ENCODE measurements at regions not wholly inside any gene's neighbourhood (a gene's known extent, or its start where the extent isn't known, plus 50 kb on each side); places are given as distances from the start of the nearest gene placed in this dataset.

DNA sequence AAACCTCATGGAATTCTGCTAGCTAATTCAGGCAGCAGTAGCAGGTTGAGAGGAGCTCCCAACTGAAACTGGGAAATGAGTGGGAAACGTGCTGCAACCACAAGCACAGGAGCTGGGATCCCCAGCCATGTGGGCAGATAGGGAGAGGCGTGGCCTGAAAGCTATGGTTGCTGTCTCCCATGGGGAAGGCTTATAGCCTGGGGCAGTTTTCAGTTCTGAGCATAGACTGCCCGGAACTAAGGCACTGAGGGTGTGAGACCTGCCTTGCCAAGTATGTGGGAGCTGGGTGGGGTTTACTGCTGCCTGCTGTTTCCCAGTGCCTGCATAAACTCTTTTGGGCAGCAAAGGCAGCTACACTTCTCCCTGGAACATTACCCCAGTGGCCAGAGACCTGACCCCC, 229.5 kb downstream of the TUSC7 start:
- DNase-seq = no peak

DNA sequence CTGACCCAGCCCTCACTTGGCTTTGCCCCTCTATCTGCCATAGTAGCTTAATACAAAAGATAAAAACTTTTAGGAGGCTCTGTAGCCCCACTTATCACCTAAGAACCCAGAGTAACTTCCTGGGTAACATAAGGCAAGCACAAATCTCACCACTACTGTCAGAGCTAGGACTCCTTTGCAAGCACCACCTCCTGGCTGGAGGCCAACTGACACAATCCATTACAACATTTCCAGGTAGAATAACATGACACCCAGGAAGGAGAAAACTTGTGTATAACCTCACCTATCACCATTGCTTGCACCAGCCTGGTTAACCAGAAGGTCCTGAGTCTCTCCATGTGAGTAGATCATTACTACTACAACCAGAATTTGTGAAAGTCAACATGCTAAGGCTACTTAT, 230.0 kb downstream of the TUSC7 start:
- DNase-seq = no peak

DNA sequence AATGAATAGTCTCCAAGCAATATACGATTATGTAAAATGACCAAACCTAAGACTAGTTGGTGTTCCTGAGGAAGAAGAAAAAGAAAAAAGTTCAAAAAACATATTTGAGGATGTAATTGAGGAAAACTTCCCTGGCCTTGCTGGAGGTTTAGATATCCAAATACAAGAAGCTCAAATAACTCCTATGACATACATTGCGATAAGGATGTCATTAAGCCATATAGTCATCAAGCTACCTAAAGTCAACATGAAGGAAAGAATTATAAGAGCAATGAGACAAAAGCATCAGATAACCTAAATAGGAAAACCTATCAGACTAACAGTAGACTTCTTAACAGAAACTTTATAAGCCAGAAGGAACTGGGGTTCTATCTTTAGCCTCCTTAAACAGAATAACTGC, 231.1 kb downstream of the TUSC7 start:
- no peak for DNase-seq

DNA sequence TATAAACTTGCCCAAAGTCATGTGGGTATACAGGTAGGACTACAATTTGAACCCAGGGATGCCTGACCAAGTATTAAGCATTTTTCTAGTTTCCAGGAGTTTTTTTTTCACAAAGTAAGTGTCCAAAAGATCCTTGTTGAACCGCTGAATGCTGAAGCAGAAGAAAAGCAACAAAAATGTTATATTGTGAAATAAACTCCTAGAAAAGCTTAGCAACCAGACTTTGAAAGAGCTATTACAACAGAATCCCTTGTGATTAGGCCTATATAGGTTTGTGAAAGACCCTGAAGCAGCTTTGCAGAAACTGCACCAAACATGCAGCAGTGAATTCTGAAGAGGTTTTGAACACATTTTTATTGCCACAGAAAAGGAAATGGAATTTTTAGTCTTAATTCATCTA, 236.8 kb downstream of the TUSC7 start:
- no peak for DNase-seq

DNA sequence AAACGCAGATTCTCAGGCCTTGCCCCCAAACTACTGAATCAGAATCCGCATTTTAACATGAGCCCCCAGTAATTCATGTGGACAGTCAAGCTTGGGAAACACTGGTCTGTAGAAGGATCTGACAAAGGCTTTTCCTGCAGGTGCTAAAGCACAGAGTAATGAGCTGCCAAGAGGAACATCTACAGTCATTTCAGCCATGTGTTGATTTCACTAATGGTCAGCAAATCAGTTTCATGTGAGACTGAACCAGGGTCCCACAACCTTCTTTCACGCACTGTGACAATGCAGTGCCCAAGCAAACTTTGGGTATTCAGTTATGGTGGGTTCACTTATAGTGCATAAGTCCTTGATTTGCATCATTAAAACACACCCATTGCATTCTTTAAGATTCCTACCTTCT, 237.6 kb downstream of the TUSC7 start:
- no peak for DNase-seq

DNA sequence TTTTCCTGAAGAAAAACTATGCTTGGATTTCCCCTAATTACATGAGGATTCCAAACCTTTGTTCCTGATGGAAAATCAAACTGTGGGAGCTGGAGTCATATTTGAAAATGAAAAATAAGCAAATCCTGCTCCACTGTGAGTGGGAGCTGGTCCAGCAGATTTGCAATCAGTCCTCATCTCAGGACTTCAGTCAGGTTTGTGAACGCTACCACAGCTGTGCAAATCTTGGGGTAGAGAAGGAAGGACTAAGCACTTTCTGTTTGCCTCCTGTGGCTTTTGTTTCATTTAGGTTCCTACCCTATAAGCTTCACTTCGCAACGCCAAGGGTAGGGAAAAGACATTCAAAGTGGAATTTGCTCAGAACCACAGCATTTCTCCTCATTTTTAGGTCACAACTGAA, 238.2 kb downstream of the TUSC7 start:
- no peak for DNase-seq

DNA sequence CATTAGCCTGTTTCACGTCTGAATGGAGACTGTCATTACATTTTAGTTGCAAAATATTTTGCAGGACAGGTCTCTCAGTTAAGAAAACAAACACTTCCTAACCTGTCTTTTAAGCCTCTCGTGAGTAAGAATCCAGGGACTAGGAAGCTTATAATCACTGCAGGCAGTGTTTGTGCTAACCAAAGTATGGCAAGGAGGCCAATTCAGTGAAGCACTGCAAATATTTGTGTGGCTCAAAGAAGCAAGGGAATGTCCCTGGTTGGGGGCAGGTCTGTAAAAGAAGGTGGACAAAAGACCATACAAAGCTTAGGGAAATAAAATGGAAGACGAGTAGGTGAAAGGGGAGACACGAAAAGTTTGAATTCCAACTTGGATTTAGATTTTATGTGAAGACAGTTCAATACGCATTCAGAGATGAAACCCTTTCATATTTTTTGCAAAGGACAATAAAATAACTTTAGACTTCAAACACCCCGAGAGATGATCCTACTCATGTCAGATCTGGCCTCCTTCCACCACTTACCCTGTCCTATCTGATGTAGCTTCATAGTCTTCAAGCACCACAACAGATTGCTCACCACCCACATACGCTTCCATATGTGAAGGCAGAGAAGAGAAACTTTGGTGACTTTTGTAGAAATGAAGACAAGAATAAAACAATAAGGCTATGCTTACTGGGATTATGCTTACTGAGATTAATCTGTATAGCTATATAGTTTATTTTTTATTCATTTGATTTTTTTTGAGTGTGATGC, 240.9 kb downstream of the TUSC7 start:
- DNase-seq = no peak

DNA sequence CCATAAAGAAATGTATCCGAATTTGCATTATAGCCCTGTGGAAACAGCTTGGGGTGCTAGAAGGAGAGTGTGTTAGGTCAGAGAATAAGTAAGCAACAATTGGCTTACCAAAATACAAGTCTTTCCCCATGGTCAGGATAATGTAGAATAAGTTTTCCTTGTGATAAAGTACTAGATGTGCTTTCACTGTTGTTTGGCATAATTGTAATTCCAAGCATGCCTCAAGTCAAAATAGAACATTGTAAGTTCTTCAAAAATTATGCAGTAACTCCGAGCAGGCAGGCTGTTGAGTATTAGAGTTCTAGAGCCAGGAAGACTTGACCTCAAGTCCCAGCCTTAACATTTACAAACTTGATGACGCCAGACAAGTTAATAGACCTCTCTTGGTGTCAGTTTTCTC, 242.0 kb downstream of the TUSC7 start:
- DNase-seq = no peak

DNA sequence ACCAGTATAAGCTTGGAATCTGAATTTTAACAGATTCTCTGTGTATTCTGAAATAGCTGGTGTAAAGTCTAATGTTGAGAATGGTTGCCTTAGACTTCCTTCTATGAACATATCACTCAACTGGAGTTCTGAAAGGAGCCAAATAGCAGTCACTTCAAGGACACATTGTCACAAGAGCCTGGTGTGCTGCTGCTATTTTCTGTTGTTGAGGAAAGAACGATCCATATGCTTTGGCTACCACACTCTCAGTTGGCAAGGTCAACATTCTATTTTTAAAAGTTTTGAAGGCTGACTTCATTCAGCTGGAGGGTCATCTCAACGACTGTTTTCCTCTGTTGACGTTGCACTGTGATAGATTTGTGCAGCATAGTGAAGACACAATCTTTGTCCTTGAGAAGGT, 248.7 kb downstream of the TUSC7 start:
- no peak for DNase-seq

DNA sequence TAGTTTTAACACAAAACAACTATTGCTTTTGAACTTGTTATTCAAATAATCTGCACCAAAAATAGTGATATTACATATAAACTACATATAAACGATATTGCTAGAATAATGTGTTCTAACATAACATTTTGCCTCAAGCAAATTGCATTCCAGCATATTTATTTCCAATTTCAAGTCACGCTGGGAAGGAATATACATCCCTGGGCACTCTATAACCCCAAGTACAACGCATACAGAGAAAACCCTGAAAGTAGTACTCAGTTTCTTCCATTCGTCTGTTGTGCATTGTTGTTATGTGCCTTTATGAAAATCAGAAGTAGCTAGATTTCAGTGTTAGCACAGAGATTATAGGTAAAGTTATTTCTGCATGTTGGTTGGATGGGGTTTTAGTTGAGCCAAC, 251.5 kb downstream of the TUSC7 start:
- no peak for DNase-seq

DNA sequence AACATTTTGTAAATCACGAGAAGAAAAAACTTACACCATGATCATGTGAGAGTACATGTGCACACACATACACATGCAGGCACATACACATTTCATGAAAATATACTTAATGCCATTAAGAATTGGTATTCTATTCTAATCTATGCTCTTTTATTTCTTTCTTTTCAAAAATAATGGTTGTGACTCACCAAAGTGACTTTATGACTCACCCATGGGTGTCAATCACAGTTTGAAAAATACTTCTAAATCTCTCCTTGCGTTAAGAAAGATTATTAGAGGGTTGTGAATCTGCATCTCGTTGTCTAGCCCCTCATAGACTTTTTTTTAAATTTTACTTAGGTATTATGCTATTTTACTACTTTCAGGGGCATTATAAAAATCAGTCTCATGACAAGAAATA, 254.2 kb downstream of the TUSC7 start:
- DNase-seq = no peak

DNA sequence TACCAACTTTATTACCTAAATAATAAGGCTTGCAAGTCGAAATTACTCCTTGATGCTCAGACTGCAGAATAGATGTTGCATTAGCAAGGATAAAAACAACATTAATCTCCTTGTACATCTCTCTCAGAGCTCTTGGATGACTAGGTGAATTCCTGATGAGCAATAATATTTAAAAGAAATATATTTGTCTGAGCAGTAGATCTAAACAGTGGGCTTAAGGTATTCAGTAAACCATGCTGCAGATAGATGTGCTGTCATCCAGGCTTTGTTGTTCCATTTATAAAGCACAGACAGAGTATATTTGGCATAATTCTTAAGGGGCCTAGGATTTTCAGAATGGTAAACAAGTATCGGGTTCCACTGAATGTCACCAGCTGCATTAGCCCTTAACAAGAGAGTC, 257.1 kb downstream of the TUSC7 start:
- DNase-seq = no peak

DNA sequence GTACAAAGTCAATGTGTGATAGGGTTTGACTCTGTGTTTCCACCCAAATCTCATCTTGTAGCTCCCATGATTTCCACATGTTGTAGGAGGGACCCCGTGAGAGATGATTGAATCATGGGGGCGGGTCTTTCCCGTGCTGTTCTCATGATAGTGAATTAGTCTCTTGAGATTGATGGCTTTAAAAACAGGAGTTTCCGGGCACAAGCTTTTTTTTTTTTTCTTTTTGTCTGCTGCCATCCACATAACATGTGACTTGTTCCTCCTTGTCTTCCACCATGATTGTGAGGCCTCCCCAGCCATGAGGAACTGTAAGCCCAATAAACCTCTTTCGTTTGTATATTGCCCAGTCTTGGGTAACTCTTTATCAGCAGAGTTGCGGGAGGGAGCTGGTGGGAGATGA, 259.6 kb downstream of the TUSC7 start:
- no peak for DNase-seq

DNA sequence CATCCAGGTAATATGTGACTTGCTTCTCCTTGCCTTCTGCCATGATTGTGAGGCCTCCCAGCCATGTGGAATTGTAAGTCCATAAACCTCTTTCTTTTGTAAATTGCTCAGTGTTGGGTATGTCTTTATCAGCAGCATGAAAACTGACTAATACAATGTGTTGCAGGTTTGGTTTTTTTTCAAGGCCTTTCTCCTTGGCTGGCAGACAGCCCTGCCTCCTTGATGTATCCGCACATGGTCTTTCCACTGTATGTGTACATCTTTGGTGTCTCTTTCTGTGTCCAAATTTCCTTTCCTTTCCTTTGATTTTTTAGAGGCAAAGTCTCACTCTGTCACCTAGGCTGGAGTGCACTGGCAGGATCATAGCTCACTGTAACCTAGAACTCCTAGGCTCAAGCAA, 260.1 kb downstream of the TUSC7 start:
- DNase-seq = no peak

DNA sequence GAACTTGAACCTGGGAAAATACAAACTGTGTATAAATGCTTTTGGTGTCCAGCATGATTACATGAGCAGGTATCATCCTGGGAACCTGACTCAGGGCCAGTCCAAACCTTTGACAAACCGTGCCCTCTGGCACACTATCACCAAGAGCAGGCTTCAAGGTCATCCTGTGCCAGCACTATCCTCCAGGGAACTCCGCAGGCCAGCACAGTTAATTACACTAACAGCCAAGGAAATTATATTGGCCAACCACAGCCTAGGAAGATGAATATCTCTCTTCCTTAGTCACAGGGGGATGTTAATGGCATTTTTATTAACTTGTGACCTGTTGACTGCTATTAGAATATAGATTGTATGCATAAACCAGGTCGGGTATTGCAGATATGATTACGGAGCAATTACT, 262.0 kb downstream of the TUSC7 start:
- no peak for DNase-seq

DNA sequence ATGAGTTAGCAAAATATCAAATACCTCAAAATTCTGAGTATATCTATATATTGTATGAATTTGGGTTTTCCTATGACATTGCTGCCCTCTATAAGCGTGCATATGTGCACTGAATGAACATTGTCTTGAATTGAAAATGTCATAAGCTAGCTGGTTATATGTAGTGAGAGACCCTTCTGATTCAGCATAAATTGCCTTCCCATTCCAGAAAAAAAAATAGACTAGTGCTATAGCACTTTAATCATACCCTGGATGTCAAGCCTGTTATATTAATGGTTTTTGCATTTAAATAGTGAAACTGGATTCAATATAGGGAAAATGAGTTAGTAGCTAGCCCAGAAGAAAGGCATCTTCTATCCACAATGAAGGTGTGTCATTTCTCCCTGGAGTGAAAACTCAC, 265.1 kb downstream of the TUSC7 start:
- DNase-seq = no peak

DNA sequence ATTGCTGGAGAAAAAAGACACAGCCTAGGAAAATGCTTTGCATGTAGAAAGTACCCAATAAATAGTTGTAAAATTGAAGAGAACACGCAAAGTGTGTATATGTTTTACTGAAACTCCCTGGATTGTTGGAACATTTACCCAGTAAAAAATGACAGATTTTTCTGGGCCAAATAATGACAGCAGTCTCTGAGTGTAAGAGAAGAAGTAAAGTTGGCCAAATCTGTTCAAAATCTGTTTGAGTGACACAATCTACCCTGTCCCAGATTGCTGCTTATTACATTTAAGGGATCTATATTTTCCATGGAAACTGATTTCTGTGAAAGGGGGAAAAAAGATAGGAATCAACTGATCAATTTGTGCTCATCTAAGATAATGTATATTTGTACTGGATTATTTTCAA, 267.9 kb downstream of the TUSC7 start:
- no peak for DNase-seq

DNA sequence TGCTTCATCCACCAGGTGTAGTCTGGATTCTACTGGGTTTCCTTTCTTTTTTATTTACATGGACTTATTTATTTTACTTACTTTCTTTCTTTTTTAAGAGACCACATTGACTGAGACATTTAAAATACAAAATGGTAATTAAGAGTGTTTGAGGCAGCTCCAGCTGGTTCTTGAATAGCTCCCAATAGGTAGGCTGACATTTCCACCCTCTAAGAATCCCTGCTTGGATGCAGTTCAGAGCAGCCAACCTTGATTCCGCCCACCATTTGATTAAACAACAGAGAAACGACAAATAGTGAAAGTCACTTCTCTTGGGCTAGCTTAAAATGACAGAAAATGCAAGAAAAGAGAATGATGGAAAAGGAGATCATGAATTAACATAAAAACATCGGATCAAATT, 270.5 kb downstream of the TUSC7 start:
- no peak for DNase-seq

DNA sequence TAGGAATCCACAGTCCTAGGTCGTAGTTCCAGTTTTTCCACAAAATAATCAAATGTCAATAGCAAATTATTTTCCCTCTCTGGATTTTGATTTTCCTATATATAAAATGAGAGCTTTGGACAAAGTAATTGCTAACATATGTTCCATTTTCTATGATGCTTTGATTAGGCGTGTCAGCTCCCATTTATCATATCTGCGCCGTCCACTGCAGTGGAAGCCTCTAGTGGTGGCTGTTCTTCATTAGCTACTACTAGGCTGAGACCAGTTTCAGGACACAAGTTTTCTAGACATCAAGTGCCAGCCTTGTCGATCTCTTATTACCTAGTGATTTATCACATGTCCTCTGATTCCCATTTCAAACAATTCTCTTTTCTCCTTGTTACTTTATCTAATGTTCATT, 271.5 kb downstream of the TUSC7 start:
- no peak for DNase-seq

DNA sequence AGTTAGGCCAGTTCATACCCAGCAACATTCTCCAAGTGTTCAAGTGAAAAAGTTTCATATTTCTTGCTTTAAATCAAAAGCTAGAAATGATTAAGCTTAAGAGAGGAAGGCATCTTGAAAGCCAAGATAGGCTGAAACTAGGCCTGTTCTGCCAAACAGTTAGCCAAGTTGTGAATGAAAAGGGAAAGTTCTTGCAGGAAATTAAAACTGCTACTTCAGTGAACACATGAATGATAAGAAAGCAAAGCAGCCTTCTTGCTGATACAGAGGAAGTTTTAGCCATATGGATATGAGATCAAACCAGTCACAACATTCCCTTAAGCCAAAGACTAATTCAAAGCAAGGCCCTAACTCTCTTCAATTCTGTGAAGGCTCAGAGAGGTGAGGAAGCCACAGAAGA, 274.7 kb downstream of the TUSC7 start:
- DNase-seq = no peak

DNA sequence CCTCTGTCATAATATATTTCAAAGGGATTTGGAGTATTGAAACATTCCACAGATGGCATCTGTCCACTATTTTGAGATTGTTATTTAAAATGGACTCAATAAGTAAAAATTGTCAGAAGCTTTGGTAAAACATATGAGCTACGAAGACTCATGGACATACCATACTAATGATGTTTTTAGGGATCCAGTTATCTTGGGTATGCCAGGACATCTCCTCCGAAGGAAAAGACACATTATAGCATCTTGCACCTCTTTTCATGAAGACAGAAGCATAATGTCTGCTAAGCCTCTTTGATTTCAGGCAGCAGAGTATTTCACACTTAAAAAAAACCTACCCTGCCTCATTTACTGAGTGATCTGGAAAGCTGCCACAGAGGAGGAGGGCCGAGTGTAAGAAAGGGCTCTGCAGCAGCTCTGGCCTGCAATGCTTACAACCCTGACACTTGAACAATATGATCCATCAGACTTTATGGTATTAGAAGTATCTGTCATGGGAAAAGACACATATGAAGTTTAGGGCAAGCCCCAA, 284.8 kb downstream of the TUSC7 start:
- no peak for DNase-seq

DNA sequence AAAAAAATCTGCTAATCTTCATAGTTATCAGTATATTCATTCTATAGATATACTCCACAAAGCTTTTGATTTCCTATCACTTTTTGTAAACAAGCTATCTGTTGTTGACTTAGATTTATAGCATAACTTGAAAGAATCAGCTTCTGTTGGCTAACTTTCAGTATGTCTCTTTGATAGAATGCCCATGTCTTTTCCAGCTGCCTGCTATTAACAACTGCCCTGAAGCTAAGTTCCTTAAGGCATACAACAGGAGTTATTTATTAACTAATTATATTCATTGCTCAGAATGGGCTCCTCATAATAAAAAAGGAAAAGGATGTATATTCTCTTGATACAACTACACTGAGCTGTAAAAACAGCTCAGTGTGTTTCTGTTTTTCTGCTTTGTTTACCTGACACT, 293.9 kb downstream of the TUSC7 start:
- DNase-seq = no peak

DNA sequence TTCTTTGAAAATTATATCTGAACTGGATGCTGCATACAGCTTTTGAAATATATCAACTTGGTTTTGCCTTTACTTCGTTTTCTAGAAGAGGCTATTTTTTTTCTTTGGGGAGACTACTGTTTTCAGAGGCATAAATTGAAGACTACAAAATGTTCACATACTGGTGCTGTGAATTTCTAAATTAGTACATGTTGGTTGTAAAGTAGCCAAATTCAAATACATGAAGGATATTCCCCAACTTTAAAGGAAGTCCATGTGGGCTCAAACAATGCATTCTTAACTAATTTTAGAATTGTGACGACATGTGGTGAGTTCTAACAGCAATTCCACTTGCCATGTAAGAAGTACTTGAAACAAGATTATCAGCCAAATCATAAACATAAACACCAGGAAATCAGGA, 295.7 kb downstream of the TUSC7 start:
- DNase-seq = no peak

DNA sequence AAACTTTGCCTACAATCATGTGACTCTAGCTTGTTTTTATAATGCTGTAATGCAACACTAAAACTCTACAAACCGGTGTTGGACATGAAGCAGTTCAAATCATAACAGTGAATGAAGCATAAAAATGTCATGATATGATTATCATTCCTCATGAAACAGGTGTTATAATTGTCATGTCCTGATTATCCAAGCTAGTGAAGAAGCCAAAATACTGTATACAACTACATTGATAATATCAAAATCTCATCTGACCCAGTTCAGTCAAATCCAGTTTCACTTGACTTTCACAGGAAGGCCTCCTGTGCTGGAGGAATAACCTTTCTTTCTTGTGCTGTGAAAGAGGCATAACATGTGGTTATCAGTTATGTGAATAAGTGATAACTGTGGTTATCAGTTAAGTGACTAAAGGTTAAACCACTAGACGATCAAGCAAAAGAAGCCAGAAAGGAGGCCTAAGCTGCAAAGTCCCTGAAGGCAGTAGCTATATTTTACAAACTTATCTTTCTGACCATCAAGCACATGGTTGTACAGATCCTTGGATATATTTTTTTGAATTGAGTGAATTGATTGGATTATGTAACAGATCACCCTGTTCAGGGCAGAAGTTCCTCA, 296.4 kb downstream of the TUSC7 start:
- DNase-seq = no peak

DNA sequence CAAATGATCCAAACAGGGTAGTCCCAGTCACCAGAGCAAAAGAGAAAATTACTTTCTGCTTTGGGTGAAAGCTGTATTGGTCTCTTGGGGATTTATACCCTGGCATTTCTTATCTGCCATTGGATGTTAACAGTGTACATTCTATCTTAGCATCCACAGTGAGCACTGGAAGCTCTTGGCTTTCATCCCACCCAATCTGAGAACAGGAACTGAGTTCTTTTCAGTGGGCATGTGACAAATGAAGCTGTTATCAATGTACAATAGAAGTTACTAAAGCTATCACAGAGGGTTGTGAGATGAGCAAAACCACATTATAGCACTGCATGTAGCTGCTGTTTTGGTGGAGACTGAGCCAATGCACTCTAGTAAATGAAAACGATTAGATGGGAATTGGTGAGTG, 300.7 kb downstream of the TUSC7 start:
- no peak for DNase-seq

Data from NK-92 treated with Interleukin-12 subunit alpha and Interleukin-12 subunit beta, amount 100 ng/mL, for 24 hours (cell line).